ENCODE measurements at regions not wholly inside any gene's neighbourhood (a gene's known extent, or its start where the extent isn't known, plus 50 kb on each side); places are given as distances from the start of the nearest gene placed in this dataset.
"Not testable (repeated sequence)": the region's sequence is repeated elsewhere in the genome, so short reads cannot be mapped to it uniquely, and the experiment has no call there.

DNA sequence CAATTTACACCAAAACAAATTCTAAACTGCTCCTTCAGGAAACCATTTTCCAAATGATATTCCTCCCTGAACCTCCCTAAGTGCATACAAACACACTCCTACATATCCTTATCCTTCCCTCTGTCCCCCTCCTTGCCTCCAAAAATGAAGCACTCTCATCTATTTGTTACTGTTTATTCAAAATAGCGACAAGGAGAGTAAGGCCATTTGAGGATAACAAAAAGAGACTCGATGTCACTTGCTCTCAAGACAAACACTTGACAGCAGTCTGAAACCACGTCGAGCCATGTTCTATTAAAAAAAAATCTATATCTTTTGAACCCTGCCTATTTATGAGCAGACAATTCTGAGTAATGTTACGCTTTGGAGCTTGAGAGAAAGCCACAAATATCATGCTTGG is 547.9 kb downstream of the DTWD2 start:
- H3K36me3 ChIP-seq (ENCODE audit: insufficient read depth, low read length), result no peaks in the 10 kb centered on the region
- H3K9ac ChIP-seq (ENCODE audit: low read depth, low read length), result no peak overlapping the region

DNA sequence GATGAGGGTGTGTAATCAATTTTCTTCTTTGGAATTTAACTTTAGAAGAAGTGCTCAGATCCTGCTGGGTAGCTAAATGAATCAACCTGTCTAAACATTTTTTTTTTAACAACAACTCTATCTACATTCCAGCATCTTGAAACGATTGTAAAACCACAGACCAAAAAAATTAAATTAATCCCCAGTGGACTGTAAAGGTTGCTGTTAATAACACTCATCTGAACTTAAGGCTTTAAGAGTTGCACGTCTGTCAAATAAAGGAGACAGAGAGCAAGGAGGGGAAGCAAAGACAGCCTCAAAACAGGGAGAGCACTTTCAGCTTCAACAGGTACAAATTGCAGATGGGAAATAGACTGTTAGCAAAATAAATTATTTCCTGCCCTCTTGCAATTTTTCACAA is 548.5 kb downstream of the DTWD2 start:
- no peaks in the 10 kb centered on the region for H3K9me3 ChIP-seq (ENCODE audit: control insufficient read depth, insufficient read depth, low read length)
- H3K36me3 ChIP-seq (ENCODE audit: insufficient read depth, low read length), result no peaks in the 10 kb centered on the region
- no peak overlapping the region for H3K9ac ChIP-seq (ENCODE audit: low read depth, low read length)
- peaks cover under 1% of the 10 kb centered on the region; the same call in 1 of the 2 replicates for H3K4me1 ChIP-seq (ENCODE audit: insufficient read depth, low read length)

More for the DNA sequence above, 547.9 kb downstream of the DTWD2 start:
- Histone ChIP-seq H3K9me3 (ENCODE audit: control insufficient read depth, insufficient read depth, low read length) (no peaks in the 10 kb centered on the region), H3K4me1 (ENCODE audit: insufficient read depth, low read length) (peaks cover 6% of the 10 kb centered on the region; the same call in 1 of the 2 replicates)

DNA sequence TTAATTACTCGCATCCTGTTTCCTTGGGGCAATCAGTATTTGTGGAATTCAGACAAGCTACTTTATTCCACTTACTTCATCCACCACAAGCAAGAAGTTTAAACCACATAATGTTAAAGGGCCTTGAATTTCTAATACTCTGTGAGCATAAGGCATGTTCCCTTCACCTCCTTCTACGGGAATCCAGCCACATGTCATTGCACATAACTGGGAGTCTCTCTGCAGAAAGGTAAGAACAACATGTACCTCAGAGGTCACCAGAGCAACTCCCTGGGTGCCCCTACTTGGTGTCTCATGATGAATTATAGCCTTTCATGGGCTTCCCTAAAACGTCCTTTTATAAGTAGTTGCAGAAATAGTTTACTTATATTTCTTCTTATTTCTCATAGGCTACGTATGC is 553.2 kb downstream of the DTWD2 start:
- Histone ChIP-seq H3K36me3 (ENCODE audit: insufficient read depth, low read length) (no peaks in the 10 kb centered on the region), H3K9me3 (ENCODE audit: control insufficient read depth, insufficient read depth, low read length) (no peaks in the 10 kb centered on the region), H3K9ac (ENCODE audit: low read depth, low read length) (no peak overlapping the region), H3K4me1 (ENCODE audit: insufficient read depth, low read length) (no peaks in the 10 kb centered on the region)

DNA sequence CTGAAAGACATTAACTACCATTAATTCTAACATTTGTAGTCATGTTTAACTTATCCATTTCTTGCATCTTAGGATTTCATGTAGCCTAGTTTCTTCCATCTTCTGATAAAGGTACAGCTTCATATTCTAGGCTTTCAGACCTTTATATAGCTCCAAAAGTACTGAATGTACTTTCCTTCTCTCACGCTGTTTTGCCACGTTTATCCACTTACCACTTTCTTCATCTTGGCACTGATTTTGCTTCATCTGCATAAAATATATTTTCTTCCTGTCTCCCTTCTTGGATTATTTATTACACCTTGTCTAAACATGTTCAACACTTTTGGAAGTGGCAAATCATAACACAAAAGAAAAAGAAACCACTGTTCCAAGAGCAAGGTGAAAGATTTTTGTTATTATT is 553.8 kb downstream of the DTWD2 start:
- no peaks in the 10 kb centered on the region for H3K9me3 ChIP-seq (ENCODE audit: control insufficient read depth, insufficient read depth, low read length)
- no peaks in the 10 kb centered on the region for H3K36me3 ChIP-seq (ENCODE audit: insufficient read depth, low read length)
- H3K9ac ChIP-seq (ENCODE audit: low read depth, low read length), result no peak overlapping the region
- no peaks in the 10 kb centered on the region for H3K4me1 ChIP-seq (ENCODE audit: insufficient read depth, low read length)

DNA sequence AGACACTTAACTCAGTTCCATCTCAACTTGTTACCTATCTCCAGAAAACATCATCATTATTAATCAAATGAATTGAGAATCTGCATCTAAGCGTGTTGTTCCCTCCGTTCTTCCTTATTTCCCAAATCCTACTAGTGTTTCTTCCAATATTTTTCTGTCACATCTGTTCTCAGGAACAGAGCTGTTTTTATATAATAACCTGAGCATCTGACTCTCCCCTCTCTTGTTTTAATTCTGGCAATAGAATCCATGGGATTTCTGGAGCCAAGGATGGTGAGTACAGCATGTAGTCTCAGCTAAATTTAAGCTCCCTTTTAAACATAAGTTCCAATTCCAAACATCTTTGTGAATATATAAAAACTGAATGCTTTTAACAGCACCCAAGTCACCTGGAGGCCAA is 558.3 kb downstream of the DTWD2 start:
- Histone ChIP-seq H3K4me1 (ENCODE audit: insufficient read depth, low read length) (no peaks in the 10 kb centered on the region), H3K36me3 (ENCODE audit: insufficient read depth, low read length) (no peaks in the 10 kb centered on the region), H3K9me3 (ENCODE audit: control insufficient read depth, insufficient read depth, low read length) (no peaks in the 10 kb centered on the region), H3K9ac (ENCODE audit: low read depth, low read length) (no peak overlapping the region)

DNA sequence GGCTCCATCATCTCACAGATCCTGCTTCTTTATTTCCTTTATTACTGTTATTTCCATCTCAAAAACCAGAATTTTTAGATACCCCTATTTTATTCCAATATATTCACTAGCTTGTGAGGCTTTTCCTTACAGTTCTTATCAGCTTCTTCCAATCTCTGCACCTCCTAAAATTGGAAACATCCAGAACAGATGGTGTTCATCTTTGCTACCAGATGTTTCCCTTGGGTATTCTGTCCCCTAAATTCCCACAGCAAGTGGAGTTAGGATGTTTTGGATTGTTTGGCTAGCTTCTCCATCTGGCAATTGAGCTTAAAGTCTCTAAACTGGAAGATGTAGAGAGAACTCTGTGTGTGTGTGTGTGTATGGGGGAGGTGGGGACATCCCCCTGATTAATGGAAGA is 580.4 kb downstream of the DTWD2 start:
- Histone ChIP-seq H3K9ac (ENCODE audit: low read depth, low read length) (no peak overlapping the region), H3K36me3 (ENCODE audit: insufficient read depth, low read length) (no peaks in the 10 kb centered on the region), H3K4me1 (ENCODE audit: insufficient read depth, low read length) (peaks cover 8% of the 10 kb centered on the region; the same call in 1 of the 2 replicates), H3K9me3 (ENCODE audit: control insufficient read depth, insufficient read depth, low read length) (peaks cover 2% of the 10 kb centered on the region; the same call in 1 of the 2 replicates)

DNA sequence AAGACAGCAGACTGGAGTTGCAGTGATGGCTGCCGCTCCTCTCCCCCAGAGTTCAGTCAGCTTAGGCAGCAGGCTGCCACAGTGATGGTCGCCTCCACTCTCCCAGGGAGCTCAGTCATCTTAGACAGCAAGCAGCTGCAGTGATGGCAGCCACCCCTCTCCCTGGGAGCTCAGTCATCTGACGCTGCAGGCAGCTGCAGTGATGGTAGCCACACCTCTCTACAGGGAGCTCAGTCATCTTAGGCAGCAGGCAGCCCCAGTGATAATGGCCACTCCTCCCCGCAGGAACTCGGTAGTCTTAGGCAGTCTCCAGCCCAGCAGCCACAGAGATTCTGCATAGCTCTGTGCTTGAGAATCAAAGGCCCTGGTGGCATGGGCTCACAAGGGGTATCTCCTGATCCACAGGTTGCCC is 582.7 kb downstream of the DTWD2 start:
- Histone ChIP-seq H3K4me1 (ENCODE audit: insufficient read depth, low read length) (peaks cover 8% of the 10 kb centered on the region; the same call in 1 of the 2 replicates), H3K9me3 (ENCODE audit: control insufficient read depth, insufficient read depth, low read length) (peaks cover 2% of the 10 kb centered on the region; the same call in 1 of the 2 replicates), H3K9ac (ENCODE audit: low read depth, low read length) (no peak overlapping the region), H3K36me3 (ENCODE audit: insufficient read depth, low read length) (no peaks in the 10 kb centered on the region)

DNA sequence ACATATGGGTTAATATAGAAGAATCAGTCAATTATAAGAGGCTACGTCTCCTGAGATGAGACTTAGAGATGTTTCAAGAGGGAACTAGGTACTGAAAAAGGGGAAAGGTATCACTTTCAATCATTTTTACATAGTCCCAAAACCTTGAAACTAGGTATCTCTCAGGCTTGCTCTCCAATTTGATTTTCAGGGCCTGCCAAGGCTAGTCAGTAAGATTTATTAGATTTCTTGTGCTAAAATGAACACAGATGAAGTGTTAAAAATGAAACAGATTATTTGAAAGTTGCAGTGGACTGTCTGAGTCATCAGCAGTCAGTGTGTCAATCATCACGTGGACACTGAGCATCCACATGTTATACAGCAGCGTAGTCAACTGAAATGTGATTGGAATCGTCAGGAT is 591.1 kb downstream of the DTWD2 start:
- Histone ChIP-seq H3K9me3 (ENCODE audit: control insufficient read depth, insufficient read depth, low read length) (no peaks in the 10 kb centered on the region), H3K36me3 (ENCODE audit: insufficient read depth, low read length) (no peaks in the 10 kb centered on the region), H3K9ac (ENCODE audit: low read depth, low read length) (no peak overlapping the region), H3K4me1 (ENCODE audit: insufficient read depth, low read length) (no peaks in the 10 kb centered on the region)

DNA sequence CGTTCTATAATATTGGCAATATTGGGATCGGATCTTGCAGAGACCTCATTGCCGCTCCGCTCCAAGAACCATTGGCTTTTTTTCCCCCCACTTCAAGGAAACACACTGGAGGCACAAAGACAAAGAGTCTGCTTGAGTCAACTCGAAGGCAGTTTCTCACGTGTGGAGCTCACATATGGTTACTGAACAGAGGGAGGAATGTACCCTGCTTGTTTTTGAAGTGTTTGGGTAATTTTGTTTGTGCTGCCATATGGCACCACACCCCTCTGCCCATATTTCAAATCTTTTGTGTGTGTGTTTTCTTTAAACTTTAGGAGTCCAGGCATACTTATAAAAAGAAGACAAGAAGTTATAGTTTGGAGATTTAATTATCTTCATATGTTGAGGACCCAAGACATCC is 595.9 kb downstream of the DTWD2 start:
- H3K9ac ChIP-seq (ENCODE audit: low read depth, low read length), result no peak overlapping the region
- H3K4me1 ChIP-seq (ENCODE audit: insufficient read depth, low read length), result no peaks in the 10 kb centered on the region

DNA sequence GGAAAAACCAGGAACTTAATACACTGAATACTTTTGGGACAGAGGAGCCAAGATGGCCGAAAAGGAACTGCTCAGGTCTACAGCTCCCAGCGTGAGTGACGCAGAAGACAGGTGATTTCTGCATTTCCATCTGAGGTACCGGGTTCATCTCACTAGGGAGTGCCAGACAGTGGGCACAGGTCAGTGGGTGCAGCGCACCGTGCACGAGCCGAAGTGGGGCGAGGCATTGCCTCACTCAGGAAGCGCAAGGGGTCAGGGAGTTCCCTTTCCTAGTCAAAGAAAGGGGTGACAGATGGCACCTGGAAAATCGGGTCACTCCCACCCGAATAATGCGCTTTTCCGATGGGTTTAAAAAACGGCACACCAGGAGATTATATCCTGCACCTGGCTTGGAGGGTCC is 605.4 kb downstream of the DTWD2 start:
- not testable (repeated sequence) for H3K4me1 ChIP-seq (ENCODE audit: insufficient read depth, low read length); H3K9me3 ChIP-seq (ENCODE audit: control insufficient read depth, insufficient read depth, low read length); H3K36me3 ChIP-seq (ENCODE audit: insufficient read depth, low read length); H3K9ac ChIP-seq (ENCODE audit: low read depth, low read length)

More for the DNA sequence above, 595.9 kb downstream of the DTWD2 start:
- no peaks in the 10 kb centered on the region for H3K36me3 ChIP-seq (ENCODE audit: insufficient read depth, low read length)
- no peaks in the 10 kb centered on the region for H3K9me3 ChIP-seq (ENCODE audit: control insufficient read depth, insufficient read depth, low read length)

DNA sequence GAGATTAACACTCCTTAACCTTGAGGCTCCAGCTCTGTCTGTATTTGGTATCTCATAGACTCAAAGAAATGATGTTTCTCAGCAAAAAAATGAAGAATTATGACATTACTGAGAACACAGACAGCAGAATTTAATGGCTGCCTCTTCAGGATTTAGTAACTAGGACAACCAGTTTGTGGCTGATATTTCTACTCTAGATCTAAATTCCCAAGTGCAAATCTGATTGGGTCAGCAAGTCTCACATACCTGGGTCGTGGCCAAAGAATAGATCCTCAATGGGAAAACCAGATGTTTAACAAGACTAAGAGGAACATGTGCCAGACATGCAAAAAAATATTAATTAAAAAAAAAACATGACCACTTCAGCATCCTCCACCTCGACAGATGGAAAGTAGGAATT is 608.9 kb downstream of the DTWD2 start:
- no peak overlapping the region for H3K9ac ChIP-seq (ENCODE audit: low read depth, low read length)
- no peaks in the 10 kb centered on the region for H3K36me3 ChIP-seq (ENCODE audit: insufficient read depth, low read length)
- H3K9me3 ChIP-seq (ENCODE audit: control insufficient read depth, insufficient read depth, low read length), result no peaks in the 10 kb centered on the region
- H3K4me1 ChIP-seq (ENCODE audit: insufficient read depth, low read length), result no peaks in the 10 kb centered on the region

DNA sequence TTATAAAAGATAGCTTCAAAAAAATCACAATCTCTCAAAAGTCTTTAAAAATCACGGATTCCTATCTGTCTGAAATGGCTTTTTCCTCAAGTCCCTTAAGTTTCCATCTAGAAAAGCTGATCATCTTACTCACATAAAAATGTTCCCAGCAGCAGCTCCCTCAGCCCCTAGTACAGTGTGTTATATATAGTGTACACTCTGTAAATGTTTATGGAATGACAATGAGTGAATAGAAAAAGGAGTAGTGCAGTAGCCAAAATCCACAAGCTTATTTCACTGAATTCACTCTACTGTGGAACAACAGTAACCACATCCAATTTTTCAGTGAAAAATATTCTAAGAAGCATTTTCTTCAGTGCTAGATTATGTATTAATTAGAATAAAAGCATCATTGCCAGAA is 609.4 kb downstream of the DTWD2 start:
- Histone ChIP-seq H3K9me3 (ENCODE audit: control insufficient read depth, insufficient read depth, low read length) (no peaks in the 10 kb centered on the region), H3K4me1 (ENCODE audit: insufficient read depth, low read length) (no peaks in the 10 kb centered on the region), H3K36me3 (ENCODE audit: insufficient read depth, low read length) (no peaks in the 10 kb centered on the region), H3K9ac (ENCODE audit: low read depth, low read length) (no peak overlapping the region)

DNA sequence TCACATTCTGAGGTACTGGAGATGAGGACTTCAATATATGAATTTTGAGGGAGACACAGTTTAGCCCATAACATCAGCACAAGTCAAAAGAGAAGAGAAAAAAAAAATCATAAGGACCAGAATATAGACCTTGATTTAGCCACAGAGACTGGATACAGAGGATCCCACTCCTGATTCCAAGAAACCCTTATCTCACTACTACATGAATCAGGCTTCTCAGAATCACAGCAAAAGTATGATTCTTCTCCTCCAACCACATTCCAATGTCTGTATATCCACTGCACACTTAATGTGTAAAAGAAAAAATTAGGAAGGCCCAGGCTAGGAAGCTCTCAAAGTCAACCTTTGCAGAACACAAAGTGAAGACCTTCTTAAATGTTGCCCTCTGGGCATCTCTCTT is 610.9 kb downstream of the DTWD2 start:
- Histone ChIP-seq H3K9ac (ENCODE audit: low read depth, low read length) (no peak overlapping the region), H3K4me1 (ENCODE audit: insufficient read depth, low read length) (no peaks in the 10 kb centered on the region), H3K9me3 (ENCODE audit: control insufficient read depth, insufficient read depth, low read length) (no peaks in the 10 kb centered on the region), H3K36me3 (ENCODE audit: insufficient read depth, low read length) (no peaks in the 10 kb centered on the region)

DNA sequence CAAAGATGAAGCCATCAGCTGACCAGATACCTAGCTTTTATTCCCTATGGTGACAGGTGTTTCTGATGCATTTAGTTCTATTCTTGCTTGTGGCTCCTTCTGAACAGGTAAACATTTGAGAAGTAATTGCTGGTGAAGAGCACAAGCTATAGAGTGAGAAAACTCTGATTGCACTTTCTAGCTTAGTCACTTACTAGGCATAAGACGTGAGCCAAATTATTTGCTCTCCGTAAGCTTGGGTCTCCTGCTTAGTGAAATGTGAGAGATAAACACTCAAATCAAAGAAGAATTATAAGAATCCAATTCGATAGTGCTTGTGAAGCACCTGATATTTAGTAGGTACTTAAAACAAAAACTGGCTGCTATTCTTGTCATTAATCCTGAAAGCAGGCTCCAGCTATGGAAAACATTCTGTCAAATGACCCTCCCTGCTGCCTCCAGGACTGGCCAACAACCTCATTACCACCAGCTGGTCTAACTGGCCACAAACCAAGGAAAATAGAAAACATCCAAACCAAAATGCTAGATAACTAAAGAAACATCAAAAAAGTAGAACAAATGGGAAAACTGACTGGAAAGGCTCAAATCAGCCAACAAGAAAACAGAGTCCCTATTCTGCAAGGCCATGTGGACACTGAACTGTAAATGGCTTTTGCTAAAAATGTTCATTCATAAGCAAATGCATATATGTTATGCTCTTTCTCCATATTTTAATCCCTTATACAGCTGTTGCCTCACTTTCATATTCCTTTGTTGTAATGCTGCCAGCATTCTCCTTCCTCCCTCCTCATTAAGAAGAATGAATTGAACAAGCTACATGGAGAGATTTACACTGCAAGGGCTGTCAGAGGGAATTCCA is 616.1 kb downstream of the DTWD2 start:
- Histone ChIP-seq H3K4me1 (ENCODE audit: insufficient read depth, low read length) (no peaks in the 10 kb centered on the region), H3K9ac (ENCODE audit: low read depth, low read length) (no peak overlapping the region), H3K9me3 (ENCODE audit: control insufficient read depth, insufficient read depth, low read length) (no peaks in the 10 kb centered on the region), H3K36me3 (ENCODE audit: insufficient read depth, low read length) (no peaks in the 10 kb centered on the region)

DNA sequence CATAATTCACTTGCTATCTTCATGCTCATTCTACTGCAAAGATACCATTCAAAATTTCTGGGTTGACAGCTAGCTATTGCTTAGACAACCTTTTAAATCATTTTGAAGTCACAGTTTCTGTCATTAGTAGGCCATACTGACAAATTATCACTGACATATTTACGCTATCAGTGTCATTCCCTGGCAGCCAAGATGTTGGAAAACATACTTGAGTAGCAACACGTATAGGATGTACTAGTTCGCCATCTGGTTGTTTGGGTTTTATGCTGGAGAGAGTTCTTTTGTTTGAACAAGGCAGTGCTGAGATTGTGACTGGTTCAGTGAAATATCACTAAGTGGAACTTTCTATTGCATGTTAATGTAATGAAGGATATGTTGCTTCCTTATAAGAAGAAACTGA is 621.9 kb downstream of the DTWD2 start:
- Histone ChIP-seq H3K4me1 (ENCODE audit: insufficient read depth, low read length) (no peaks in the 10 kb centered on the region), H3K9ac (ENCODE audit: low read depth, low read length) (no peak overlapping the region), H3K9me3 (ENCODE audit: control insufficient read depth, insufficient read depth, low read length) (no peaks in the 10 kb centered on the region), H3K36me3 (ENCODE audit: insufficient read depth, low read length) (no peaks in the 10 kb centered on the region)
